Hepatocyte (in vitro differentiated cells): ENCODE measurements at regions not wholly inside any gene's neighbourhood (a gene's known extent, or its start where the extent isn't known, plus 50 kb on each side); places are given as distances from the start of the nearest gene placed in this dataset.

Experiments used
- DNase-seq: peaks from one replicate; pipeline ENCODE4 v3.0.0-alpha.2; 2016; ENCODE audit warnings: low spot score
- H2AFZ ChIP-seq: fragments of 200-600 bp; sonication (generic); 2 replicates; pipeline ENCODE4 v1.6.0; 2016; ENCODE audit warnings: antibody characterized with exemption, mild to moderate bottlenecking
- H3K27ac ChIP-seq: fragments of 200-600 bp; sonication (generic); 2 replicates; pipeline ENCODE4 v1.5.1; 2016; ENCODE audit warnings: mild to moderate bottlenecking
- H3K27me3 ChIP-seq: fragments of 200-600 bp; sonication (generic); 2 replicates; pipeline ENCODE4 v1.6.1; 2016
- H3K36me3 ChIP-seq: fragments of 200-600 bp; sonication (generic); replicated peaks from 2 replicates; pipeline ENCODE4 v1.5.1; 2016; ENCODE audit warnings: low read depth; ENCODE audit not compliant: insufficient read depth
- H3K4me1 ChIP-seq: fragments of 200-600 bp; sonication (generic); 2 replicates; pipeline ENCODE4 v1.5.1; 2016; ENCODE audit warnings: mild to moderate bottlenecking, moderate library complexity; ENCODE audit not compliant: insufficient read depth
- H3K4me2 ChIP-seq: fragments of 200-600 bp; sonication (generic); 2 replicates; pipeline ENCODE4 v1.6.0; 2016
- H3K4me3 ChIP-seq: fragments of 200-600 bp; sonication (generic); 2 replicates; pipeline ENCODE4 v1.5.1; 2016; ENCODE audit warnings: mild to moderate bottlenecking
- H3K79me2 ChIP-seq: fragments of 200-600 bp; sonication (generic); 2 replicates; pipeline ENCODE4 v1.6.0; 2017; ENCODE audit warnings: mild to moderate bottlenecking
- H3K9me2 ChIP-seq: fragments of 200-600 bp; sonication (generic); replicated peaks from 2 replicates; pipeline ENCODE4 v1.6.0; 2017; ENCODE audit warnings: mild to moderate bottlenecking; ENCODE audit not compliant: insufficient read depth
- H3K9me3 ChIP-seq: fragments of 200-600 bp; sonication (generic); 2 replicates; pipeline ENCODE4 v1.5.1; 2016; ENCODE audit warnings: low read depth, mild to moderate bottlenecking
- H4K20me1 ChIP-seq: fragments of 200-600 bp; sonication (generic); 2 replicates; pipeline ENCODE4 v1.6.0; 2016; ENCODE audit warnings: mild to moderate bottlenecking; ENCODE audit not compliant: insufficient read depth, poor library complexity, severe bottlenecking
- CTCF ChIP-seq: fragments of 200-600 bp; sonication (generic); IDR thresholded peaks from 2 replicates; pipeline ENCODE4 v1.5.1; 2016; ENCODE audit warnings: antibody characterized with exemption, mild to moderate bottlenecking; ENCODE audit not compliant: poor library complexity
- EZH2 ChIP-seq: fragments of 200-600 bp; sonication (generic); IDR thresholded peaks from 2 replicates; pipeline ENCODE4 v1.6.1; 2016; ENCODE audit warnings: antibody characterized with exemption, mild to moderate bottlenecking, borderline replicate concordance
- EZH2phosphoT487 ChIP-seq: fragments of 200-600 bp; sonication (generic); IDR thresholded peaks from one replicate; pipeline ENCODE4 v1.6.1; 2018; ENCODE audit warnings: antibody characterized with exemption, mild to moderate bottlenecking, low read depth, moderate library complexity; ENCODE audit not compliant: unreplicated experiment, severe bottlenecking
- WGBS: methylation state at CpG from one replicate; pipeline ENCODE4 v1.1.6; 2016; ENCODE audit warnings: low lambda C conversion rate; ENCODE audit errors: missing lambda C conversion rate; 5-methylcytosine and 5-hydroxymethylcytosine counted together

GRCh38 chr22:44573451-44573850 lies 75.4 kb upstream of the RTL6 start:
- Histone ChIP-seq H2AFZ (no peak overlapping the region), H3K9me3 (no peaks in the 10 kb centered on the region), H3K4me3 (no peak overlapping the region), H3K9me2 (no peaks in the 10 kb centered on the region), H3K79me2 (no peaks in the 10 kb centered on the region), H4K20me1 (no peaks in the 10 kb centered on the region), H3K4me2 (no peak overlapping the region), H3K27ac (no peak overlapping the region), H3K36me3 (no peaks in the 10 kb centered on the region), H3K4me1 (peaks cover 3% of the 10 kb centered on the region), H3K27me3 (peaks cover 3% of the 10 kb centered on the region)
- TF ChIP-seq EZH2phosphoT487 (no peak), EZH2 (no peak), CTCF (no peak)
- 96% methylated on average over 4 of the region's 4 CpGs for WGBS
- no peak for DNase-seq

- Histone ChIP-seq H3K9me2 (no peaks in the 10 kb centered on the region), H3K36me3 (no peaks in the 10 kb centered on the region), H3K4me2 (no peak overlapping the region), H3K79me2 (no peaks in the 10 kb centered on the region), H3K27ac (no peak overlapping the region), H3K27me3 (peaks cover 3% of the 10 kb centered on the region), H3K4me1 (peaks cover 3% of the 10 kb centered on the region), H2AFZ (no peak overlapping the region), H3K4me3 (no peak overlapping the region), H4K20me1 (no peaks in the 10 kb centered on the region), H3K9me3 (no peaks in the 10 kb centered on the region)
- 89% methylated on average over 13 of the region's 14 CpGs for WGBS
- TF ChIP-seq EZH2 (no peak), EZH2phosphoT487 (no peak), CTCF (no peak)
- DNase-seq: no peak
Measured at GRCh38 chr22:44572414-44573207, 74.6 kb upstream of the RTL6 start.

- DNase-seq: no peak
- Histone ChIP-seq H3K9me3 (no peaks in the 10 kb centered on the region), H4K20me1 (no peaks in the 10 kb centered on the region), H3K4me3 (no peak overlapping the region), H3K79me2 (no peaks in the 10 kb centered on the region), H3K4me1 (peaks cover 3% of the 10 kb centered on the region), H3K9me2 (no peaks in the 10 kb centered on the region), H3K27me3 (peaks cover 3% of the 10 kb centered on the region), H3K27ac (no peak overlapping the region), H3K36me3 (no peaks in the 10 kb centered on the region), H2AFZ (no peak overlapping the region), H3K4me2 (no peak overlapping the region)
- no peak for TF ChIP-seq EZH2
- no peak for TF ChIP-seq CTCF
- no peak for TF ChIP-seq EZH2phosphoT487
- WGBS: 89% methylated on average over 29 of the region's 29 CpGs
Measured at GRCh38 chr22:44571566-44572413, 73.8 kb upstream of the RTL6 start.
